ENCODE measurements at regions not wholly inside any gene's neighbourhood (a gene's known extent, or its start where the extent isn't known, plus 50 kb on each side); places are given as distances from the start of the nearest gene placed in this dataset.

DNA sequence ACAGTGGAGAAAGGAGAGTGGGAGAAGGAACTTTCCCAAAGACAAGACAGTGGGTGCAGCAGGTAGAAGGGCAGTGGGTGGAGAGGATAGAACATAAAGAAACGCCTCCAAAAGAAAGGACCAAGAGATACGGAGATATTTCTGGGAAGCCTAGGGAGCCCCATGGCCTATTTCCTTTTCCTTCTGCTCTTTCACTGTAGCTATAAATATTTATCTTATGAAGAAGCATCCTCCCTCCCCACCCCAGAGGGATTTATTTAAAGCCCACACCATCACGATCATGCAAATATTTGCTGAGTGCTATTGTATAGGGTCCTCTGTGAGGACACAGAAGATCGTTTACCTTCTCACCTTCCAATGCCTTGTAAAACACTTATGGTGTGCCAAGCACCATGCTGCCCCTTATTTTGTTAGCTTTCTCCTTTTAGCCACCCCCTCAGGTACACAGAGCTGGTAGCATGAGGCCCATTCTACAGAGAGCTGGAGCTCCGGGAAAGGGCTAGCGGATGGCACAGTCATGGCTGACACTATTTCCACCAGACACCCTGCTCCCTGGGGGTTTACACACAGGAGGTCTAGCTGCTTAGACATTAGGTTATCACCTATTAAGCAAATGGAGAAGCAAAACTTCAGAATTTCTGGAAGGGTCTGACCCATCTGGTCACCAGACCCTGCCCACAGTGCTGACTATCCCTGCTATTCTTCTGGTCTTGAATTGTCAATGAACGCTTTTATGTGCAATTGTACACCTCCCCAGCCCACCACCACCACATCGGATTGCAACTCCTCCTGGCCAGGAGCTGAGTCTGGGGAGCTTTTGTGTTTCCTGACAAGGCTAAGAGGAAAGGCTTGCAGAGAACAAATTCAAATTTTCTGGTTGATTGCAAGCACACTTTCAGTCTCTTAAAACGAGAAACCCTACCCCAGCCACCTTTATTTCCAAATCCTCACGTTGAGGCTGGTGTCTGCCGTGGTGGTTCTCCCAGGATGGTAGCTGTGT lies 91.8 kb upstream of the KLF7 start:
- CTCF ChIA-PET = interaction anchor here (0.5 to 1.6 kb wide), 8 partner anchors 18 to 275 kb away, joined by 3 to 7 read pairs (median 4); no protein-coding TSS in a partner anchor
- H4K20me1 ChIP-seq (ENCODE audit: insufficient read depth, low read length) = no peaks in the 10 kb centered on the region
- peak overlapping the region; percentile 100 for H2BK20ac ChIP-seq (ENCODE audit: low read depth, low read length)
- 0 out of 2 replicates have a peak, but pooled peaks have one; percentile 3 for TF ChIP-seq POLR2A (IDR thresholded peaks at IDR 0.05; ENCODE audit: low read depth, low read length)
- TF ChIP-seq FOS (IDR thresholded peaks at IDR 0.05; ENCODE audit: low read depth, low read length) = no peak
- 0 out of 2 replicates have a peak, but pooled peaks have one; percentile 8 for TF ChIP-seq MAFK (IDR thresholded peaks at IDR 0.05; ENCODE audit: low read depth, low read length)
- peak; percentile 22; the same call in 1 of the 2 replicates for TF ChIP-seq MAZ (IDR thresholded peaks at IDR 0.05; ENCODE audit: borderline replicate concordance, low read depth, low read length)
- peak overlapping the region; percentile 100 for H4K91ac ChIP-seq (ENCODE audit: insufficient read depth, low read depth, low read length)
- H3K4ac ChIP-seq (ENCODE audit: low read depth, low read length) = peak overlapping the region; percentile 100
- intact Hi-C loops (cut with micrococcal nuclease) = loop anchor here (1.0 to 10.0 kb wide), 8 partner anchors 53 to 357 kb away; no protein-coding TSS in a partner anchor
- H2AK9ac ChIP-seq (replicated peaks; ENCODE audit: low read depth, low read length, poor library complexity) = peak overlapping the region; percentile 94
- H3K27ac ChIP-seq (ENCODE audit: insufficient read depth, low read length) = peak overlapping the region; percentile 99
- peak overlapping the region; percentile 99 for H2BK5ac ChIP-seq (ENCODE audit: low read depth, low read length, poor library complexity, severe bottlenecking)
- H2BK120ac ChIP-seq (ENCODE audit: low read depth, low read length) = peak overlapping the region; percentile 100
- H3K9me3 ChIP-seq (ENCODE audit: control insufficient read depth, insufficient read depth, low read length) = no peaks in the 10 kb centered on the region
- peak overlapping the region; percentile 81 for H2AFZ ChIP-seq (replicated peaks; ENCODE audit: low read length, poor library complexity)
- H3K36me3 ChIP-seq (ENCODE audit: control insufficient read depth, insufficient read depth, low read length) = no peaks in the 10 kb centered on the region
- dilution Hi-C loops (cut with HindIII; ENCODE audit: low sequenced_read_pairs, unreplicated experiment) = no loop called here
- peak overlapping the region; percentile 99 for H3K23ac ChIP-seq (ENCODE audit: low read depth, low read length)
- H4K5ac ChIP-seq (ENCODE audit: low read depth, low read length) = peak overlapping the region; percentile 99
- no CpG with 5 or more reads among the region's 11 CpGs for WGBS, 2 experiments (ENCODE audit: extremely low coverage in 2 of 2, insufficient read length in 1 of 2)
- ATAC-seq (ENCODE audit: low read depth) = 0 out of 2 replicates have a peak, but pooled peaks have one; percentile 1
- peak overlapping the region; percentile 99 for H2AK5ac ChIP-seq (ENCODE audit: low read depth, low read length)
- H3K56ac ChIP-seq (ENCODE audit: extremely low read depth, insufficient read depth, low read length) = peak overlapping the region; percentile 99
- H2BK15ac ChIP-seq (ENCODE audit: low read depth, low read length) = peak overlapping the region; percentile 99
- peaks cover 7 to 42% of the 10 kb centered on the region in 2 experiments; a peak in 3 of 4 replicates for H3K79me1 ChIP-seq (ENCODE audit: low read depth in 1 of 2, low read length in 2 of 2)
- POLR2A ChIA-PET (ENCODE audit: unreplicated experiment) = interaction anchor here (0.7 to 8.5 kb wide), 4 partner anchors 18 to 92 kb away, joined by 3 to 153 read pairs (median 7); partner anchors contain the start of gene KLF7
- peaks cover 49% of the 10 kb centered on the region for H3K9me1 ChIP-seq (ENCODE audit: insufficient read depth, low read length)
- H3K27me3 ChIP-seq (ENCODE audit: control insufficient read depth, insufficient read depth, low read length) = no peaks in the 10 kb centered on the region
- H3K4me2 ChIP-seq (ENCODE audit: low read depth, low read length) = peak overlapping the region; percentile 68
- H3K9ac ChIP-seq (ENCODE audit: low read depth, low read length) = peak overlapping the region; percentile 89
- BruUV-seq (replicated peaks) = no TSS peak
- peak overlapping the region; percentile 99 for H3K18ac ChIP-seq (ENCODE audit: low read depth, low read length)
- peak overlapping the region; percentile 95 for H3K14ac ChIP-seq (replicated peaks; ENCODE audit: low read depth, low read length)
- peak overlapping the region; percentile 98 to 99 for H4K8ac ChIP-seq (ENCODE audit: low read depth in 2 of 2, low read length in 2 of 2)
- H3K4me3 ChIP-seq (ENCODE audit: insufficient read depth, low read depth, low read length) = no peak overlapping the region
- in situ Hi-C loops (cut with MboI; ENCODE audit: low sequenced_read_pairs) = no loop called here
- peak; percentile 52 for DNase-seq
- peaks cover 60% of the 10 kb centered on the region for H3K4me1 ChIP-seq (ENCODE audit: control insufficient read depth, insufficient read depth, low read length)

Measured in IMR-90 (cell line).